ENCODE measurements at regions not wholly inside any gene's neighbourhood (a gene's known extent, or its start where the extent isn't known, plus 50 kb on each side); places are given as distances from the start of the nearest gene placed in this dataset.

DNA sequence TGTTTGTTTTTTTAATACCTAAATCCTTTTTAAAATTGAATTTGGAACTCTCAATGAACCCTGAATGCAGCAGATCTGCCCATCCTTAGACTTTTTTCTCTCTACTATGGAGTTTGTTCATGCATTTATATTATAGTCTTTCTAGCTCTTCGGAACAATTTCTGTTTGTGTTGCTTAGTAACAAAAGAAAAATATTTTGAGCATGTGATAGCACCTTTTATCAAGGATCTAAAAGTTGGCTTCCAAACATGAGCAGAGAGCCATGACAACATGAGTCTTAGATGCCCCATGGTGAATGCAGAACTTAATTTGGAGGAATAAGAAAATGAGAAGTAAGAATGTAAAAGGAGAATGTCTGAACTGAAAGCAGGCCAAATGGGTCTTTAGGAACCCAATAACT, 133.7 kb downstream of the EDN1 start:
- peak in 1 of 2 donors; percentile 11 for DNase-seq

DNA sequence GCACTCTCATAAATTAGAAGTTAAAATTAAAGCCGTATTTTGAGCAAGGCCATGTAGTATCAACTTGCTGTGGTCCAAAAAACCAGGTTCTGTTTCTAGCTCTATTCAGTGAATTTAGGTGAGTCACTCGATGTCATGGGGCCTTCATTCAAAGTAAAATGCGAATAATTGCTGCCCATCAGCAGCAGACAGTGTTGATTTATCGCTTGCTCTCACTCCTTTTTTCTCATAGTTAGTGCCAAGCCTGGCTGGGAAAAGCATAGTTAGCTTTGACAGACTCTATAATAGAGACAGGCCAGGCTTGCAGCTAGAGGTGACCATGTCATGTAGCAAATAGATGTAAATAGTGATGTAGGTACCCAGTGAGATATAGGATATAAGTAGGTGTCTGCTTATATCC, 136.0 kb downstream of the EDN1 start:
- no peak for DNase-seq

DNA sequence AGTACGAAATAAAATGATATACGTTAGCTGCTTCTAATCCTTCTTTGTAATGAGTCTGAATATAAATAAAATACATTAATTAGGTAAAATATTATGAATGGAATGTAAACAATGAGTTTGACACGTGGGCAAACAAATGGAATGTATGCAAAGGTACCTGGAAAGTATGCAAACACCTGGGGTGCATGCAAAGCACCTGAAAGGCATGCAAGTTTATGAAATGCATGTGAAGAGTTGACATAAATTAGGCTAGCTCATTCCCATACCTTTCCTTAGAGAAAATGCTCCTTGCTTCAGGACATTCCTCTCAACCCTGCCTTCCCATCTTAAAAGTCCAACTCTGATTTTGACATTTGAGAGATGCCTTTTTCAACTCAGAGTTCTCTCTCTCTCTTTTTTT, 140.9 kb downstream of the EDN1 start:
- no peak for DNase-seq

DNA sequence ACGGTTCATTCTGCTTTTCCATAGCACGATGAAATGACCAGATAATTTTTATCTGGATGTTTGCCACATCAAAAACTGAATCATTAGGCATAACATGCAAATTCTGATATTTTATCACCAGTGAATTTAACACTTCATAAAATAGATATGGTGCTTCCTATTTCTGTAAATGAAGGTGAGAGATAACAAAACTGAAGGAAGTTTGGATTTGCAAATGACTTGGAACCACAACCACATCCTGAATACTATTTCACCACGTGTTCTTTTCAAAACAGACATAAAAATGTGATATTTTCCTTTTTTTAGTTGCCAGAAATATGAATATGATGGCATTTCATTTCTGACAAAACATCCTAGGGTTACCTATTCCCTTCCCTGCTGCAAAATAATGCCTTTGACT, 146.1 kb downstream of the EDN1 start:
- no peak for DNase-seq

DNA sequence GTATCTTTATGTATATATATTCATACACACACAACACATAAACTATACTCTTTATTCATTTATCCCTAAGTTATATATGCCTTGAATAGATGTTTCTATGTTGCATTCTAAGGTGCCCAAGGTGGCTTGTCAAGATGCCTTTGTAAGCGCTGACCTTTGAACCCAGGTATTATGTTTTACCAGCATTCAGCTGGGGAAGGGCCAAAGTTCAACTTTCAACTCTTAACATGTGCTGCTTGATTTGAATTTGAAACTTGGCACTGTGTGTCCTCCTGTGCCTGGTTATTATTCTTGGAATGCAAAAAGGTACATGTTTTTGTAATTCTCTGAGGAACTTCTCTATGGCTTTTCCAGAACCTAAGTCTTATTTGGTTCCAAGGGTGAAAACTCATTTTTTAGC, 146.5 kb downstream of the EDN1 start:
- no peak for DNase-seq

DNA sequence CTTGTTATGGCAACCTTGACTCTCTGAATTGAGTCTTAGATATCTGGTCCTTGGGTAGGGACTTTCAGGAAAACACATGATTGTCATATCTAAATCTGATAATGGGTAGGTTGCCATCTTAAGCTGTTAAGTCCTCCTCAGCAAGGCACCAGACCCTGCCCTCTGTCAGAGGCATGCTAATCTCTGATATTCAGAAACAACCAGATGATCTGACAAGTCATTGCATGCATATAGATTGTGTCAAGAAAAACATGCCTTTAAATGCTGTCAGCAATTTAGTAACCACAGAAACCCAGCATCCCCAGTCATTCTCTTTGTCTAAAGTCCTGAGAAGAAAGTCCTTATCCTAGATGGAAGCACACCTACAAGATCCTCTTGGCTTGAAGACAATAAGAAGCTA, 149.1 kb downstream of the EDN1 start:
- no peak for DNase-seq

DNA sequence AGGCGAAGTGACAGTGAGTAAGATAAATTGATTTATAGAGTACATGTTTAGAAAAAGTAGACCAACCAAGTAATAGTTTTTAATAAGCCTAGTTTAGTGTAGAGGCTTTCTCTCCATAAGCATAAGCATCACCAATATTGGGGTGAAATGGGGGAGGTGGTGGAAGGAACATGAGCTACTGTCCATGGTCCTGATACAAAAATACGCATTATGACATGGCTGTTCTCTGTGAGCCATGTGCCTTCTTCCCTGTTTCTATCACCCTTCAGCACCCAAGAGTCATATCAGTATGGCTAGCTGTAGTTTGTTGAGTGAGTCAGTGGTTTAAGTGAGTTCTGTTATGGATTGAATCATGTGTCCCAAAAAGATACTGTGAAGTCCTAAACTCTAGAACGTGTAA, 150.8 kb downstream of the EDN1 start:
- no peak for DNase-seq

DNA sequence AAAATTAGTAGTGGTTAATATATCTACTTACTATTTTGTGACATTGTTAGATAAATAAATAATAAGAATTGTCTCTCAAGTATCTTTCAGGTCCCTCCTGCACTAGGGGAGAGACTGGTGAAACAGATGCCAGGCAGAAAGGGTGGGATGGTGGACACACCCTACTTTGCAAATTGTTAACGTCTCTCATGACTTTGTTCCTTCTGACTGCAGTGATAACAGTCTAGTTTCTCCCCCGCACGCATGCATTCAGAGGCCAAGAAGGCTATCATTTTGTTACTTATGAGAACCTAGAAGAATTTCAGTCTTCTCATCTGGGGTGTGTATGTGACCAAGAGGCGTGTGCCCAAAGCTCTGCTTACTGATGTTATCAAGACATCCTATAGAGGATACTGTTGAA, 152.3 kb downstream of the EDN1 start:
- no peak for DNase-seq

DNA sequence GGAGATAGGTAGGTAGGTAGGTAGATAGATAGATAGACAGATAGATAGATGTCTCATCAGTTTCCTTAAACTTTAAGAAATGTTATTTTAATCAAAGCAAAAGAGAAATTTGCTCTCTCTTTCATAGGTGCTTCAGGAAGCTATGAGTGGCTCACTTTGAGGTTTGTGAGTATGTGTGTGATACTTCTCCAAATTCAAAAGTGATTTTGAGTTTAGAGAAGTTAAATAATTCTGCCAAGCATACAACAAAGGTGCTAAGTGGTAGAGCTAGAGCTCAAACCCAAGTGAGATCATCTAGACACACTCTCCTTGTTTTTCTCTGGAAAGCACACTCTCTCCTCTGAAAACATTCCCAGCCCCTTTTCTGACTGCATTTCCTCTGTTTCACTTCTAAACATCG, 156.2 kb downstream of the EDN1 start:
- DNase-seq, result no peak

DNA sequence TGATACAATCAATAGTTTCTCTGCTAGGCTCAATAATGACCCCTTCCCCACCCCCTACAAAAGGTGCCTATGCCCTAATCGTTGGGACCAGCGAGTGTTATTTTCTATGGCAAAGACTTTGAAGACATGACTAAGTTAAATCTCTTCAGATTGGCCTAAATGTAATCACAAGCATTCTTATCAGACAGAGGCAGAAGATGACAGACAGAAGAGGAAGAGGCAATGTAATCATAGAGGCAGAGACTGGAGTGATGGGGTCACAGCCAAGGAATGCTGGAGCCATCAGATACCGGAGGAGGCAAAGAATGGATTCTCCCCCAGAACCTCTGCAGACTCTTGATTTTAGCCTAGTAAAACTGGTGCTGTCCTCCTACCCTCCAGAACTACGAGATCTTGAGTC, 159.3 kb downstream of the EDN1 start:
- DNase-seq, result no peak

DNA sequence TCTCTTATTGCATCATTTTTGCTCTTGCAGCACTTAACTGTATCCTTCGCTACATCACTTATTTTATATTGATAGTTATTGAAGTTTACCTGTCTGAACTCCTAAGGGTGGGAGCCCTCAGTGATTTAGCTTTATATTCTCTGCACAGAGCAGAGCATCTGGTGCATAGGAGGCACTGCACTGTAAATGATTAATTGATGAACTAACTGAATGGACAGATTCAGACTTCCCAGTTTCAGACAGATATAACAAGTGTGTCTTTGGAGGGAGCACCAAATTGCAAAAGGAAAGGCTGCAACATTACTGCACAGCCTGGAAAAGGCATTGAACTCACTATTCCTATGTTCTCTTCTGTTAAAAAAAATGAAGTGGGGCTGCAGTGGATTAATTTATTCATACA, 160.3 kb downstream of the EDN1 start:
- DNase-seq, result no peak

DNA sequence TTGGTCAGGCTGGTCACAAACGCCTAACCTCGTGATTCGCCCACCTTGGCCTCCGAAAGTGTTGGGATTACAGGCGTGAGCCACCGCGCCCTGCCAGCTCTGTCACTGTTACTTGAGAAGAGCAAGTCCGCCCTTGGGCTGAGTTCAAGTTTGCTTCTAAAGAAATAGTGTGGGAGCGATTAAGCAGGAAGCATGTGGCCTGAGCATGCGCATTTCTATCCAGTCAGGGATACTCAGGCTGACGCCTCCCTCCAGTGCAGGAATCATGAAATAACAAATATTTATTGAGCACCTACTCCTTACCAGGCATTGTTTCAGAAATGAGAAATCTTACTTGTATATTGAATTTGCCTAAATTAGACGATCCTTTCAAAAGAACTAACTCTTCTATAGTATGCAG, 166.2 kb downstream of the EDN1 start:
- no peak for DNase-seq

DNA sequence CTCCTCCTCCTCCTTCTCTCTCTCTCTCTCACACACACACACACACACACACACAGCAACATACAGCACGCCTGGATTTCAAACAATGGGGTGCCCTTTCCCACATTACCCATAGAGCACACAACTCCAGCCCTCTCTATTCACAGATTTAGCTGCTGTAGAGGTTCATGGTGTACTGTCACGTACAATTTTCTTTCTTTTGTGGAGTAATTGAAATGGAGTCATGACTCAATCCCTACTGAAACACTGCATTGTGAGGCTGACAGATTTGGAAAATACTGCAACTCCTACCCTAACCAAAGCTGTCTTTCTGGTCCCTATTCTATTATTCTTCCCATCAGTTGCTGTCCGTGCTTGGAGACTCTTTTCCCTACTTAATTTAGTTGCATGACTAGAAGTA, 166.9 kb downstream of the EDN1 start:
- DNase-seq, result no peak

DNA sequence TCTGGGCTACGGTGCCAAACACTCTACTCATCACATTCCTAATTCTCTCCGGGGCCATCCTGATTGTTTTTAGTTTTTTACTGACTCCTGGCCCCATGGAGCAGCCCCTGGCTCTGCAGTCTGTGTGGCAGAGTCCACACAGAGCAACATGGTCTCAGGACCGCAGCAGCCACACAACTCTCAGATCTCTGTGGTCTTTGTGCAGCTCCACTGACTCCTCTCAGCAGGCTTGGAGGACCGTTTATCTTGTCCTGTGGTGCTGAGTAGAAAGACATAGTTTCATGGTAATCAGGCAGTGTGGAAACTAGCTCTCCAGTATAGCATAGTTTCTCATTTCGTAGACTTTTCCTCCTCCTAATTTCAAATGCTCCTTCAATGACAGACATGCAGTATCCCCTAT, 168.4 kb downstream of the EDN1 start:
- DNase-seq, result no peak

DNA sequence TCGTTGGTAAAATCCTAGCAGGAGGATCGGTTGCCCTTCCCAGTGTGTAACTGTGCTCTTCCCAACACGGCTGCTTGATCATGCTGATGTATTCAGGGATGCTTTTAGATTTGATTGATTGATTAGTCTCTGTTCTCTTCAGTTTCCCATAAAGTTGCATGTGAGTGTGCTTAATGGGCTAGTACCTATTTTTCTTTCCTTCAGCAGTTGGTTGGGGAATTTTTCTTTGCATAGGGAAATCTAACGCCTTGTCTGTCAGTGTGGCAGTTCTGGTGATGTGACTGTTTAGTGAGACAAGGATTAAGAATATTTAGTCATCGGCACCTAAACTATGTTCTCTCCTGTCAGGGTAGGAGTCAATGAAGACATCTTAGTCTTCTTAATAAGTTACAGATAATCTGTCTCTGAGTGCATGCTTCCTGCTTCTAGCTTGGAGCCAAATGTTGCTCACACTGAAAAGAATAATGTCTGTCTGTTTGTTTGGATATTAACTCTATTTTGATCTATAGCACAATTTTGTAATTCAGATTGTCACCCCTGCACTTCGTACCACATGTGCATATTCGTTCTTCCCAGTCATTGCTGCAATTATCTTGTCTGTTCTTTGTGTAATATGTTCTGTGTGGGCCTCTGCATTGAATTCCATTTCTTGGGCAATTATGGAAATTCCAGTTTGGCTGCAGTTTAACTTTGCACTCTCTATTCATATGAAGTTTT, 169.9 kb downstream of the EDN1 start:
- DNase-seq, result peak; percentile 48 to 52

DNA sequence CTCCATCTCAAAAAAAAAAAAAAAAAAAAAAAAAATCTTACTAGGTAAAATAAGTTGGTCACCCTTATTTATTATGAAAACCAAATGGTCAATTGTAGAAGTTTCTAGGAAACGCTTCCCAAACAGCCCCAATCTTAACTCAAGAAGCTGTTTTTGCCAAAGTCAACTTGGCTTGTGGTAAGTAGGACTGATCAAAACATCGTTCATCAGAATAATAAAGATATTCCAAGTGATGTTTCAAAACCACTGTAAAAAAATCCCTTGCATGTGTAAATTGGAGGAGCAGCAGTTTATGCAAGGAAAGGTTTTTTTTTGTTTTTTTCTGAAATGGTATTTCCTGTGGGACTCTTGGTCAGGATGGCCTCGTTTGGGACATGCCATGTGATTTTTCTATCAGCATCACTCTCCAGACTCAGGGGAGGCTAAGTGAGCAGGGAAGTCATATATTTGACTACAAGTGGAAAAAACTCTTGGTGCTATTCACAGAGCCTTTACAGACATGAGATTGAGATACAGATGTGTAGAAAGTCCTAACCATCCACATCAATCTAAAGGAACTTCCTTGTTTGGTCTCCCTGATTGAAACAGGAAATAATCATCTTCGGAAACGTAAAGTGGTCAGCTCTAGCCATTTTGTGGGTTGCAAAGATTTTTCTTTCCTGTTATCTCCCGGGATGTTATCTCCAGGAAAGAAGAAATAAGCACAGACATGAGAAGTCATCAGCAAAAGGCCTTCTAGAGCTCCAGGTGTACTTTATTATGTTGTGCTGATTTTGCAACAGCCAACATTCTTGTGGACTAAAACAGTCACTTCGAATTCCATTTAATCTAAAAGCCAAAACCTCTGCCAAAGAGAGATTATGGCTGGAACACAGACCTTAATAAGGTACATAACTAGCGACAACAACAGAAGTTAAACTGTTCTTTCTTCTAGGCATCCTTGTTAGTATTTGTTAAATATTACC, 177.8 kb downstream of the EDN1 start:
- DNase-seq, result no peak

DNA sequence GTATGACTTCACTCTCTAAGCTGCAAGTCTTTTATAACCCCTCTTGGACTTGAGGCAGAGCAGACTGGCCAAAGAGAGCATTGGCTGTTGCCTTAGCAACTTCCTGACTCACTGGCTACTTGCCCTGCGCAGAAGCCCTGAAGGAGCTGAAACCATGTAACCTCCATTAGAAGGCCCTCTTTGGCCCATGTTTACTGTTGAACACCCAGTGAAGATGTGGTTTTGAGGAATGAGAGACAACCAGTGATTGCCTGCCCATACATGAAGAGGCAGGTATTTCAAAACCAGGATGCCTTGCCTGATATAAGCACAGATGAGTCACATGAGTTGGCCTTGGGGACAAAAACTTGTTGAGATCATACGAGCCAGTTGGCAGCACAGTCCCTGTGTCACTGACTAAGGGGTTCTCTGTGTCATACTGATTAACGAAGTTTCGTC, 182.5 kb downstream of the EDN1 start:
- DNase-seq, result no peak

DNA sequence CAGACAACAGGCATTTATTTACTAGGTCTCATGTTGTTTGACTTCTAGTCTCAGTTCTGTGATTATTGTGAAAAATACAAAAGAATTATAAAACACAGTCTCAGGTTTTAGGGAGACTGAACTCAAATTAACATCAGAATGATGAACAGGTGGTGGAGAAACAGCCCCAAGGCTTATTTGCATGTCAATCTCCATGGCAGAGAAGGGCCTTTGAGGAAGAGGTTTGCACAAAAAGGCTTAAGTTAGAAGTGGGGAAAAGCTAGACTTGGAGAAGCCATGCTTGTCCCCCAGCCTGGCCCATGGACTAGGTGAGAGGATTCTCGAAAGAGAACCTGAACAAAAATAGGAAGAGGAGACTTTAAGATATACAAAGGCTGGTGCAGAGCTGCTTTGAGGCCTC, 183.3 kb downstream of the EDN1 start:
- DNase-seq, result no peak

DNA sequence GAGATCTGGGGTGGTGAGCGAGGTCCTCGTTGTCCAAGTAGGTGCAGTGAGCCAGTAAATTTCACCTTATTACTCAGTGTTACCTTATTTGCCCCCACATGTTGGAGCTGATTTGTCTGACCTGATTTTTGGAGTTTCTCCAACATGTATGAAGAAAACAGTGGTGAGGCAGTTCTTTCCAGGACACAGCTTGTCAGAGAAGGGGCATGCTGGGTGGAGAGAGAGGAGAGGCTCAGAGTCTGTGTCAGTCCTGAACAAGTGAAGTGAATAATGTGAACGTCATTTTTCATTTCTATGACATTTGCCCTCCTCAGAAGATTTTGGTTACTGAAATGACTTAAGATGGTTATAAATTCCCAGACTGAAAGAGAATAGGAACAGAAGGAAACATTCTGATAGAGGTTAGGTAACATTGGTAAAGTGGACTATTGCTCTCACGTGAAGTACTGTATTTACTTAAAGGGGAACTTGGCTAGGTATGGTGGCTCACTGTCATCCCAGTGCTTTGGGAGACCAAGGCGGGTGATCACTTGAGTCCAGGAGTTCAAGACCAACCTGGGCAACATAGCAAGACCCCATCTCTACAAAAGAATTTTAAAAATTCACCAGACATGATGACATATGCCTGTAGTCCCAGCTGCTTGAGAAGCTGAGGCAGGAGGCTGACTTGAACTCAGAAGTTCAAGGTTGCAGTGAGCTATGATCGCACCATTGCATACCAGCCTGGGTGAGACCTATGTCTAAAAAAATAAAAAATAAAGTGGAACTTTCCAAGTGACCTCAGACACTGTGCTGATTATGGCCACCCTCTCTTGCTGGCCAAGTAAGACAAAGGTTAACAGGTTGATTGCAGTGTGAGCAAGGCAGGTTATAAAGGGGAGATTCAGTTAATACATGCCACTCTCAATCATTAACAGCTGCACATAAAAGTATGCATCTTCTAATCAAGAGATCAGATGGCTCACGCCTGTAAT, 184.3 kb downstream of the EDN1 start:
- no peak for DNase-seq

DNA sequence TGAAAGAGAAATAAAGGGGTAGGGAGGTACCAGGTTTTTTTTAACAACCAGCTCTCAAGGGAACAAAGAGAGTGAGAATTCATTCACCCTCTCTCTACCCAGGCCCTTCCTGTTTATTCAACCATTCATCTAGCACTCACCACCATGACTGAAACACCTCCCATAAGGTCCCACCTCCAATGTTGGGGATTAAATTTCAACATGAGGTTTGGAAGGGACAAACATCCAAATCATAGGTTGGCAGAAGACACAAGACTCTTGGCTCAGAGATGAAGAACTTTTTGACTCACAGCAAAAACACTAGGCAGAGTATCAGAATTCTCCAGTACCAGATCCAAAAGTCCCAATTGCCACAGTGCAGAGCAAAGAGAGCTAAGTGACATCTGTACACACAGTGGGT, 186.3 kb downstream of the EDN1 start:
- DNase-seq, result no peak

DNA sequence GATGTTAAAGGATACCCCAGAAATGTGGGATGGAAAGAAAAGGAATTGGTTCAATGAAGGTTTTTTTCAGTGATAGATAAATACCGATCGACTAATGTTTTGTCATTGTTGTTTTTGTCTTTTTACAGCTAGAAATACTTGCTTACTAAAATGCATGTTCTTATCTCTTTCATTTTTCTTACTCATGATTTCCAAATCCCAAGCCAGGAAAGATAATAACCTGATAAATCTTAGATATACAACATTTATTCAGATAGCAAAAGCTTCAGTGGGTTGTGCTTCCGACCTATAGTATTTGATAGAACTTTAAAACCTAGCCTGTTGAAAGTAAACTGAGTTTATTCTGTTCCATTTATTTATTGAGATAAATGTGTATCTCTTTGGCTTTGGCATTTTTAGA, 187.5 kb downstream of the EDN1 start:
- no peak for DNase-seq

DNA sequence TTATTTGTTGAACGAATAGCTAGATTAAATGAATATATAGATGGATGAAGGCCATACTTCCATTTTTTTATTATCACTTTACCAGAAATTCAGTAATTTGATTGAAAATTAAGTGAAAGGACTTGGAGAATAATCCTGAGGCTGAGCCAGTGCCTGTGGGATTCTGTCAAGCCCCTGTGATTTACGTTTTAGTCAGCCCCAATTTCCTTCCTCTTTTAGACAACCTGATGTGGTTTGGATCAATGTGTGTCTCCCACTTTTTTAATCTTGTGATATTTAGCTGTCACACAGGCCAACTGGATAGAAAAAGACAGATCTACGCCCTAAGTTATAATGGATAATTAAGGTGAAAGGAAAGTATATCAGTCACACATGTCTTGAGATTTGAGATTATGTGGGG, 188.8 kb downstream of the EDN1 start:
- no peak for DNase-seq

DNA sequence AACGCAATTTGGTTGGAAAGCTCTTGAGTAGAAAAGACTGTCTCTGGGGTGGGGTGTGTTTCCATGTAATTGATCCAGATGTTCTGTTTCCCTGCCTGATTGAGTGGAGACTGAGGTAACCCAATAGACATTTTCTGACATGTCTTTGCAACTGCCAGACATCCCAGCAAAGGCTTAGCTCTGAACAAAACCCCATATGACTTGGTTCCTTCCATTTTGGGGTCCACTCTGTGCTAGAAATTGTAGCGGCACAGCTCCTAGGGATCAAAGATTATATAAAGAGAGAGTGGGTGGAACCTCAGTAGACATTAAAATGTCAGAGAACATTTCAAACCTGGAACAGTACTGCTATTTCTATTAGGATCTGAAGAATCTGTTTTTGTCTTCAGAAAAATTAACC, 189.3 kb downstream of the EDN1 start:
- DNase-seq, result no peak
